ENCODE measurements at regions not wholly inside any gene's neighbourhood (a gene's known extent, or its start where the extent isn't known, plus 50 kb on each side); places are given as distances from the start of the nearest gene placed in this dataset.

DNA sequence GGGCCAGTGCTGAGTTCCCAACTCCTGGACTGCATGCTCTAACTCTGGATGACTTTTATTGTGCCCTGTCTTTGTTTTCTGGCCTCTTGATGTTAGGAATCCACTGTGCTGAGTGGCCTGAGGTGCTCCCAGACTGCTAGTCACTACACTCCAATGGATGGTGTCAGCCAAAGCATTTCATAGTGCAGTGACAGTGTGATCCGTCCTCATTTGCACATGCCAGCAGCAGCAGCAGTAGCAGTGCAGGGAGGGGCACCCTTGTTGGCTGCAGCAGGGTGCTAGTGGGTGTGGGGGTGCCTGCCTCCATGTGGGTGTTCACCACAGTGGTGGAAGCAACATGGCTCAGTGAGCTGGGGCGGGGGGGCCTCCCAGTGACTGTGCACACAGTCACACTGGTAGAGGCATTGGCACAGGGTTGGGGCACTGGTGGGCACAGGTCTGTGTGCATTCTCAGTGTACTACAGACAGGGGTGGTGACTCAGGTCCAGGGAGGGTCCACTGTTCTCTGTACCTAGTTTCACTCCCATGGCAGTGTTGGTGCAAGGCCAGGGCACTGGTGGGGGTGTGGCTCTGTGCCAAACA lies 214.0 kb downstream of the ZC3H11B start:
- H3K4me3 ChIP-seq (ENCODE audit: low read length): no peak overlapping the region
- TF ChIP-seq, protein P1, sequence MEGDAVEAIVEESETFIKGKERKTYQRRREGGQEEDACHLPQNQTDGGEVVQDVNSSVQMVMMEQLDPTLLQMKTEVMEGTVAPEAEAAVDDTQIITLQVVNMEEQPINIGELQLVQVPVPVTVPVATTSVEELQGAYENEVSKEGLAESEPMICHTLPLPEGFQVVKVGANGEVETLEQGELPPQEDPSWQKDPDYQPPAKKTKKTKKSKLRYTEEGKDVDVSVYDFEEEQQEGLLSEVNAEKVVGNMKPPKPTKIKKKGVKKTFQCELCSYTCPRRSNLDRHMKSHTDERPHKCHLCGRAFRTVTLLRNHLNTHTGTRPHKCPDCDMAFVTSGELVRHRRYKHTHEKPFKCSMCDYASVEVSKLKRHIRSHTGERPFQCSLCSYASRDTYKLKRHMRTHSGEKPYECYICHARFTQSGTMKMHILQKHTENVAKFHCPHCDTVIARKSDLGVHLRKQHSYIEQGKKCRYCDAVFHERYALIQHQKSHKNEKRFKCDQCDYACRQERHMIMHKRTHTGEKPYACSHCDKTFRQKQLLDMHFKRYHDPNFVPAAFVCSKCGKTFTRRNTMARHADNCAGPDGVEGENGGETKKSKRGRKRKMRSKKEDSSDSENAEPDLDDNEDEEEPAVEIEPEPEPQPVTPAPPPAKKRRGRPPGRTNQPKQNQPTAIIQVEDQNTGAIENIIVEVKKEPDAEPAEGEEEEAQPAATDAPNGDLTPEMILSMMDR (IDR thresholded peaks at IDR 0.05; ENCODE audit: insufficient read depth, low read depth, low read length, missing control alignments): no peak
- DNase-seq (ENCODE audit: low read depth): no peak

DNA sequence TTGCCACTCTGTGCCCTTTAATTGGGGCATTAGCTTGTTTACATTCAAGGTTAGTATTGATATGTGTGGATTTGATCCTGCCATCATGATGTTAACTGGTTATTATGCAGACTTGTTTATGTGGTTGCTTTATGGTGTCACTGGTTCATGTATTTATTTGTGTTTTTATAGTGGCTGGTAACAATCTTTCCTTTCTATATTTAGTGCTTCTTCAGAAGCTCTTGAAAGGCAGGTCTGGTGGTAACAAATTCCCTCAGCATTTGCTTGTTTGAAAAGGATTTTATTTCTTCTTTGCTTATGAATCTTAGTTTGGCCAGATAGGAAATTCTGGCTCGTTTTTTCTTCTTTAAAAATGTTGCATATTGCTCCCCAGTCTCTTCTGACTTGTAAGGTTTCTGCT lies 215.4 kb downstream of the ZC3H11B start:
- DNase-seq (ENCODE audit: low read depth): no peak
- no peak overlapping the region for H3K4me3 ChIP-seq (ENCODE audit: low read length)
- TF ChIP-seq, protein P1 (IDR thresholded peaks at IDR 0.05; ENCODE audit: insufficient read depth, low read depth, low read length, missing control alignments): no peak

DNA sequence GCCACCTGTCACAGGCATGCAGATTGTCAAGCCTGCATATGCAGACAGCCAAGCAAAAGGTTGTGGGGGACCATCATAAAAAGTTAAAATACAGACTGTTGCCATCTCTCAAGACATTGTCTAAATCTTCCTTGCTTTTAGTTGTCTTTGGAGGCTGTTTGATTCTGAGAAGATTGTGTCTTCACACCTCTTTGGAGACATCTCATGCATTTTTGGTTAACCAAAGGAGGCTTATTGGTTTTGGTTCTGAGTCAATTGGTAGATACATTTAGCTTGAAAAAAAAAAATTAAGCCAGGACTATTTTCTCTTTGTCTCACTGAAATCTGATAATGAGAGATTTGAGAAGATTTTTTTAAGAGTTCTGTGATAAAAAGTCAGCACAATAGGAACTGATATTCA lies 217.6 kb downstream of the LYPLAL1 start:
- TF ChIP-seq, protein P1 (IDR thresholded peaks at IDR 0.05; ENCODE audit: insufficient read depth, low read depth, low read length, missing control alignments): no peak
- no peak for DNase-seq (ENCODE audit: low read depth)
- no peak overlapping the region for H3K4me3 ChIP-seq (ENCODE audit: low read length)

DNA sequence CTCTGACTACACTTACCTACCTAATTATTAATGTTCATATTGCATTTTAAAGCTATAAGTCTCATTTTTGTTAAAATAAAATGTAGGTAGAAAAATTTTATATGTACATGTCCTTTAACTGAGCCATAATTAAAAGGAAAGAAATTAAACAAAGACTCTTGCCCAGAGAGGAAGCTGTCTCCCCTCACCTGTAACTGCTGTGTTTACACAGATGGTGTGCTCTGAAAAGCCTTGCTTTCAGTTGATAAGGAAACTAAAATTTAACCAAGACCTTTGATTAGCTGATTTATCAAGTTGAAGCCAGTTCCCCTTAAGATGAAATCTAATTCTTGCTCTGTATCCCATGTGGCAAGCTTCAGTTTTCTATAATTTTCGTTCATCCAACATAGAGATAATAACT lies 213.5 kb downstream of the LYPLAL1 start:
- DNase-seq (ENCODE audit: low read depth): no peak
- TF ChIP-seq, protein P1 (IDR thresholded peaks at IDR 0.05; ENCODE audit: insufficient read depth, low read depth, low read length, missing control alignments): no peak
- no peak overlapping the region for H3K4me3 ChIP-seq (ENCODE audit: low read length)

DNA sequence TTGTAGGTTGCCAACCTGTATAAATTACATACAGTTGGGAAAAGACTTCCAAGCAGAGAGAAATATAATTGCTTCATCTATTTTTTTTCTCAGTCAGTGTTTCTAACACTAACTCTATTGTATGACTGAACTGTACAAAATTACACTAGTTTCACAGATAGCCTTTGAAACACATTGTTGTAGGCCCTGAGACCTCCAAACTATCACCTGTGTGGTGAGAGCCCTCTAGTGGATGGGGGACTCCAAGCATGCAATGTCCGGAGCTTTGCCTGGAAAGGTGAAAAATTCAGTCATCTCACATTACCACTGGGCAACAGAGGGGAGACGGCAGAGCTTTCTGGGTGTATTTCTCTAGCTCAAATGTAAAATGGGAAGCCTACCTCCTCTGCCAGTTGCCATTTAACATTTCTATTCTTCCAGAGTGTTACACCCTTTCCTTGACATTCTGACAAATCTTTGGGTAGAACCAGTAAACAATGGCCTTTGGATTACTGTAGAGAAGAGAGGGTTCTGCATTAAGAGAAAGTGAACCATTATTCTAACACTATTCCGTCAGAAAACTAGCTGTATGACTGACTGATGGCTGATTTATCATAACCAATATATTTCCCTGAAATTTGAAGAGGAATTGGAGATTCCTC lies 212.2 kb downstream of the LYPLAL1 start:
- DNase-seq (ENCODE audit: low read depth): peak; percentile 65

DNA sequence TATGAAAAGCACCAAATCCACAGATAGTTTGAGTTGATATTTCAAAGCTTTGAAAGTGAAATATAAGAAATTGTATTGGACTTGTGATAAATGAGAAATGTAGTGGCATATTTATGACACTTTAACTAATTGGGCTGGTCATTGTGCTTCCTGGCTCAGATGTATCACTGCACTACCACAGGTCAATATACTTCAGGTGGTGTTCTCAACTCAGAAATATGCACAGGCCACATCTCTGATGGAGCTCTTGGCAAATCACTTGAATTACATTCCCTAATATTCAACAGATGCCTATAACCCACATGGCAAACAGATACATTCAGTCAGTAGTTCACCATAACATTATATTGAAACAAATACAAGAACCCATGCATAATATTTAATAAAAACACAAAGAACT lies 209.6 kb downstream of the LYPLAL1 start:
- DNase-seq (ENCODE audit: low read depth): no peak
- TF ChIP-seq, protein P1 (IDR thresholded peaks at IDR 0.05; ENCODE audit: insufficient read depth, low read depth, low read length, missing control alignments): no peak
- no peak overlapping the region for H3K4me3 ChIP-seq (ENCODE audit: low read length)

More for the DNA sequence above, 212.2 kb downstream of the LYPLAL1 start:
- TF ChIP-seq, protein P1 (IDR thresholded peaks at IDR 0.05; ENCODE audit: insufficient read depth, low read depth, low read length, missing control alignments): peak; percentile 95
- H3K4me3 ChIP-seq (ENCODE audit: low read length): no peak overlapping the region

DNA sequence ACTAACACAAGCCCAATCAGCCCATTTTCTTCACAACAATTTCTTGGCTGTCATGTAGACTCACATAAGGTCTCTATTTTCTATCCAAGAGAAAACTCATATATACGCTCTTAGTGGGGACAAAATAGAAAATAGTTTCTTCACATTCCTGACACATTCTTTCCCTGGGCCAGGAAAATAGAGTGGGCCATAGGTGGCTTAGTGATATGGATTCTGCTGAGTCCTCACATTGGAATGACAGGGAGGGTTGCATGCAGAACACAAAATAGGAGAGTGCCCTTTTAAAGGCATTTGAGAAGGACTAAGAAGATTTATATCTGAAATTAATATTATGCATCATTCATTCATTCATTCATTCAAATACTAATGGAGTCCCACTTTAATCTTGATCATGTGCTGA lies 207.7 kb downstream of the LYPLAL1 start:
- no peak overlapping the region for H3K4me3 ChIP-seq (ENCODE audit: low read length)
- DNase-seq (ENCODE audit: low read depth): no peak
- TF ChIP-seq, protein P1 (IDR thresholded peaks at IDR 0.05; ENCODE audit: insufficient read depth, low read depth, low read length, missing control alignments): no peak

Data from epithelial cell of esophagus (primary cell).